NCI-H510A treated with DMSO at 0.1 percent for 48 hours (cell line): ENCODE measurements at regions not wholly inside any gene's neighbourhood (a gene's known extent, or its start where the extent isn't known, plus 50 kb on each side); places are given as distances from the start of the nearest gene placed in this dataset.
"Not testable (repeated sequence)": the region's sequence is repeated elsewhere in the genome, so short reads cannot be mapped to it uniquely, and the experiment has no call there.

Experiments
- DNase-seq: peaks from one replicate; lab custom pipeline; 2025; lab: John Stamatoyannopoulos, UW

DNA sequence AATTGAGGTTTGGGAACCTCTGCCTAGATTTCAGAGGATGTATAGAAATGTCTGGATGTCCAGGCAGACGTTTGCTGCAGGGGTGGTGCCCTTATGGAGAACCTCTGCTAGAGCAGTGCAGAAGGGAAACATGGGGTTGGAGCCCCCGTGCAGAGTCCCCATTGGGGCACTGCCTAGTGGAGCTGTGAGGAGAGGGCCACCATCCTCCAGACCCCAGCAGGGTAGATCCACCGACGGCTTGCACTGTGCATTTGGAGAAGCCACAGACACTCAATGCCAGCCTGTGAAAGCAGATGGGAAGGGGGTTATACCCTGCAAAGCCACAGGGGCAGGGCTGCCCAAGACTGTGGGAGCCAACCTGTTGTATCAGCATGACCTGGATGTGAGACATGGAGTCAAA lies 354.6 kb downstream of the ZNF326 start:
- no peak for DNase-seq

DNA sequence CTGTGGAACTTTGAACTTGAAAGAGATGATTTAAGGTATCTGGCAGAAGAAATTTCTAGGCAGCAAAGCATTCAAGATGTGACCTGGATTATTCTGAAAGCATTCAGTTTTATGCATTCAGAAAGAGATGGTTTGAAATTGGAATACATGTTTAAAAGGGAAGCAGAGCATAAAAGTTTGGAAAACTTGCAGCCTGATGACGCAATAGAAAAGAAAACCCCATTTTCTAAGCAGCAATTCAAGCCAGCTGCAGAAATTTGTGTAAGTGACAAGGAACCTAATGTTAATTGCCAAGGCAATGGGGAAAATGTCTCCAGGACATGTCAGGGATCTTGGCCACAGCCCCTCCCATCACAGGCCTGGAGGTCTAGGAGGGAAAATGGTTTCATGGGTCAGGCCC lies 354.0 kb downstream of the ZNF326 start:
- DNase-seq = no peak

DNA sequence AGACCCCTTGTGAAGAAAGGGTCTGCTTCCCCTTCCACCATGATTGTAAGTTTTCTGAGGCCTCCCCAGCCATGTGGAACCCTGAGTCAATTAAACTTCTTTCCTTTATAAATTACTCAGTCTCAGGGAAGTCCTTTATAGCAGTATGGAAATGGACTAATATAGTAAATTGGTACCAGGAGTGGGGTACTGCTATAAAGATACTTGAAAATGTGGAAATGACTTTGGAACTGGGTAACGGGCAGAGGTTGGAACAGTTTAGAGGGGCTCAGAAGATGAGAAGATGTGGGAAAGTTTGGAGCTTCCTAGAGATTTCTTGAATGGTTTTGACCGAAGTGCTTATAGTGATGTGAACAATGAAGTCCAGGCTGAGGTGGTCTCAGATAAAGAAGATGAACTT lies 353.5 kb downstream of the ZNF326 start:
- DNase-seq = not testable (repeated sequence)

- DNase-seq = no peak
Measured at GRCh38 chr1:90347366-90347765, 352.5 kb downstream of the ZNF326 start.

GRCh38 chr1:90346757-90347156 lies 351.8 kb downstream of the ZNF326 start:
- DNase-seq = no peak

DNA sequence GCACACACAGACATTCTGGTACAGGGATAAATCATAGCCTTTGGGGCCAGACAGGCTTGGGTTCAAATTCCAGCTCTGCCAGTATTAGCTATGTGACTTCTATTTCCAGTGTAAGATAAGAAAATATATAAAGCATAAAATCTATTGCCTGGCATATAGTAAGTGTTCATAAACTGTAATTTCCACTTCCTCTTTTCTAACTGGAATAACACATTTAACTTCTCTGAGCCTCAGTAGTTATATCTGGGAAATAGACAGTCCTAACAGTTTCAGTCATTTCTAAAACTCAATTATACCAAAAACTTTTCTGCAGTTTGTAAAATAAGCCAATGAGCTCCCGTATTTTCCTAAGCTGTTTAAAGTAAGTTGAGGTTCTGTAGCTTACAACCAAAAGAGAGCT lies 351.4 kb downstream of the ZNF326 start:
- DNase-seq = no peak

GRCh38 chr1:90344963-90345730 lies 350.2 kb downstream of the ZNF326 start:
- no peak for DNase-seq

DNA sequence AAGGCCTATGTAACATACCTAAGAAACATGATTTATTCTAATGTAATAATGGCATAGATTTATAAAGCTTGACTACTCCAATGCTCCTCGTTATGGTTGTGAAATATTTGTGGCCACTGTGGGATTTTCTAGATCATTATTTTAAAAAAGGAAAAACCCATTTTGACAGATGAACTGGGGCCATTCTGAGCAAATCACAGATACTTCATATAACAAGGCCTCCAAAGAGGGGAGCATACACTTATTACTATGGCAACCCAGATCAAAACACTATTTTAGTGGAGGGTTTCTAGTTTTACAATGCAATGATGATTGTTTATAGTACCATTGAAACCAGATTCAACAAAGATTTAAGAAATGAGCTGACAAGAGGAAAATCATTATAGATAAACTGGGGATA lies 346.6 kb downstream of the ZNF326 start:
- DNase-seq = no peak

- peak; percentile 85 for DNase-seq
Measured at GRCh38 chr1:90340606-90341005, 345.7 kb downstream of the ZNF326 start.

GRCh38 chr1:90339811-90340210 lies 344.9 kb downstream of the ZNF326 start:
- no peak for DNase-seq

DNA sequence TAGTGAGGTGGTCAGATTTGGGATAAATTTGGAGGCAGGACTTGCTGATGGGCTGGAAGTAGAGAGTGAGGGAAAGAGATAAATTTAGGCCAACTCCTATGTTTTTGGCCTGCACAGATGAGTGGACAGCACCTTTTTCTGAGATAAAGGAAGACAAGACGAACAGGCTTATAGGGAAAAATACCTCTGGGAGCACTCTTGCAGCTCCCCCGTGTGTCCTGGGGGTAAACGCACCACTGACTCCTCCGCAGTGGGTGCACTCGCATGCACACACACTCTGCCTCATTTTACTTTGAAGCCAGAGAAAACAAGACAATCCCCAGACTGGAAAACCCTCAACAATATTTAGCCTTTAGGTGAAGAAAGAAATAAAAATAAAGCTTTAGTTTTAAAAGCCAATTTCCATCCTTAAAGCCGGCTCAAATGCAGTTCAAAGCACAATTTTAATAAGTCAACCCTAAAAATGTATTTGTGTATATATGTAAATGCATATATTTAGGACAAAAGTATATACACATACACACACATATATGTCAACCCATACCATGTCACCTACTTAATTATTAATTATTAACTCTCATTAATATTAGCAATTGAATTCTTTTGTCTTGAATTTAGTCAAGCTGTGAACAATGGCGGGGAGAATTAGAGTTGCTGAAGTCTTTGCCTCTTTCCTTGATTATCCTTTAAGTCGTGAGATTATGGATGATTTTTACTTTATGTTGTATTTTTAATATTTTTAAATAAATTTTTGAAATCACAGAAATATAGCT lies 341.8 kb downstream of the ZNF326 start:
- no peak for DNase-seq

- DNase-seq = no peak
Measured at GRCh38 chr1:90335558-90335957, 340.6 kb downstream of the ZNF326 start.

GRCh38 chr1:90334137-90334536 lies 339.2 kb downstream of the ZNF326 start:
- no peak for DNase-seq

GRCh38 chr1:90325168-90325567 lies 330.3 kb downstream of the ZNF326 start:
- DNase-seq = no peak

DNA sequence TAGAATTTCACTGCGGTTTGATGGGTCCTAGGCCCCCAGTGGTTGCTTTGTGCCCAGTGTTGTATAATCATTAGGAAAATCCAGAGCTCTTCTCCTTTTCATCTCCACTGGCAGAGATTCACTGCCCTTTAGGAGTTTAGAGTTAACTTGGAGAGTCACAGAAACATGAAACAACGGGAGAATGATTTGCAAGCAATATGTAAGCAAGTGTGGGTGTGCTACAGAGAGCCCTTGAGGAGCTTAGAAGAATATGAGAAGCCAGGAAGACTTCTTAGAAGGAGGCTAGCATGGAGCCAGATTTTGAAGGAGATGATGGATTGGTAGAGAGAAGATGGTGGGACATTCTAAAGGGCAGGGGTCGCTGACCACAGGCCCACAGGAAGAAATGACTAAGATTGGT lies 327.3 kb downstream of the ZNF326 start:
- DNase-seq = no peak

DNA sequence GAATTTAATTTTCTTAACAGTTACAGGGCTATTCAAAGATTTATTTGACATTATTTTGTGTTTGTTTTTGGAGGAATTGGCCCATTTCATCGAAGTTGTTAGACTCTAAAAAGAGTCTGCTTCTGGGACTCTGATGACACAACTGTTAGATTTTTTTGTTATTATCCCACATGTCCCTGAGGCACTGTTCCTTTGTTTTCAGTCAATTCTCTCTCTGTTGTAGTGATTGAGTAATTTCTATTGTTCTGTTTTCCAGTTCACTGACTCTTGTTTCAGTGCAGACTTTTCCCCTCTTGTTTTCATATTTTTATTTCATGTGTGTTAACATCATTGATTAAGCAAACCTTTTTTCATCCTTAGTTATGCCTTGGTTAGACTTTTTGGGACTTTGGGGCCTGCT lies 325.0 kb downstream of the ZNF326 start:
- no peak for DNase-seq

GRCh38 chr1:90318431-90318830 lies 323.5 kb downstream of the ZNF326 start:
- DNase-seq = no peak

GRCh38 chr1:90317628-90318027 lies 322.7 kb downstream of the ZNF326 start:
- DNase-seq = no peak

DNA sequence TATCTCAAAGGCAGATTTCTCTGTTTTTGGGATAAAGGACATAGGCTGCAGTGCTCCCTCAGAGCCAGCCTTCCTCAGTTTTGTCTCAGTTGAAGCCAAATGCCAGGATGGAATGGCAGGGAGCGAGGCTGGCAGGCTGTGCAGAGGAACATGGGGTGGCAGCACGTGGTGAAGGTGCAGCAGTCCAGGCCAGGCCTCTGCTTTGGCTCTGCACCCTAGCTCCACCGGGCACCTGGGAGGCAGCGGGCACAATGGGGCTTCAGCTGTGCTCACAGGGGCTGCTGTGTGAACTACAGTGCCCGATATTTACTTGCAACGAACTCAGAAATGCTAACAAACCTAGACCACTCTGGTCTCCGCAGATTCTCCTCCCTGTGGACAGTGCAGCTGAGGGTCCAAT lies 319.6 kb downstream of the ZNF326 start:
- no peak for DNase-seq

DNA sequence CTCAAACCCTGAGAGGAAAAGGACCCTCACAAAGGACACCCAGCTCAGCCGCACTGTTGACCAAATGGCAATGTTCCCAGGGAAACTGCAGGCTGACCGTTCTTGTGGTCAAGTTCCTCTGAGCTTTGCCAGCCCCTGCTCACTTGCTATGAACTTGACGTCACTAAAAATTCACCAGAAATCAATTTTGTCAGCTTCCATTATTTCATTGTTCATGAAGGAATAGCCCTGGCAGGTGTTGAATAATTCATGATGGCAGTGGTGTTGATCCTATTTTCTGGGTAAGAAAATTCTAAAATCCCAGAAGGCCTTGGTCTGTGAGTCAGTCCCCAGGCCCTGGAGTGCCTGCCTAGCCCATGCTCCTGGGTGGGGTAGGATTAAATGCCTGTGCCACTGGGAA lies 318.9 kb downstream of the ZNF326 start:
- DNase-seq = no peak

GRCh38 chr1:90309806-90310205 lies 314.9 kb downstream of the ZNF326 start:
- DNase-seq = no peak

- no peak for DNase-seq
Measured at GRCh38 chr1:90308421-90308820, 313.5 kb downstream of the ZNF326 start.

GRCh38 chr1:90305577-90305976 lies 310.7 kb downstream of the ZNF326 start:
- DNase-seq = no peak

DNA sequence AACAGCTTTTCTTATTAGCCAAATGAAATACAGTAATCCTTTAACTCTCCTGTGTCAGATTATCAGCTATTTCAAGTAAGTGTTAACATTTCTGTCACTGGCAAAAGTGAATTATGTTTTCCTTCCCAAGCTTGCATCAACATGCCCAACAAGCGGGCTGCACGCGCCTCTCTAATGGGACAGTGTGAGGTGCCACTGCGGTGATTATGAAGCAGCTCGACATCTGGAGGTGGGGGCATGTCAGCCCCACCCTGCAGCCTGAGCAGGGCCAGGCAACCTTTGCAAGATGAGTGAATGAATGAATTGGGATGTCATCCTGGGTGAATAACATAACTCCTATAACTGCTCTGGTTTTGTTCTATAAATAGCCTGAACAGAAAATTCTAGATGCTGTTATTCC lies 301.4 kb downstream of the ZNF326 start:
- DNase-seq = no peak
